SU-DHL-6 (cell line): ENCODE measurements at regions not wholly inside any gene's neighbourhood (a gene's known extent, or its start where the extent isn't known, plus 50 kb on each side); places are given as distances from the start of the nearest gene placed in this dataset.

Experiments used
- H2AFZ ChIP-seq: fragments of 200-600 bp; sonication (generic); 2 replicates; pipeline ENCODE4 v1.6.1; 2014; ENCODE audit warnings: low read depth, mild to moderate bottlenecking, moderate library complexity, mixed read lengths, antibody characterized with exemption, low read length; ENCODE audit not compliant: severe bottlenecking
- H3F3A ChIP-seq: fragments of 200-600 bp; shearing (Covaris generic); 2 replicates; pipeline ENCODE4 v1.6.0; 2016; ENCODE audit warnings: antibody characterized with exemption, mild to moderate bottlenecking; ENCODE audit not compliant: insufficient read depth
- H3K27ac ChIP-seq: fragments of 200-600 bp; sonication (generic); 2 replicates; pipeline ENCODE4 v1.5.1; 2016; ENCODE audit warnings: low read depth, mild to moderate bottlenecking, low read length, moderate library complexity, mixed read lengths
- H3K27me3 ChIP-seq: fragments of 200-600 bp; sonication (generic), shearing (Covaris generic); 2 replicates; pipeline ENCODE4 v1.6.0; 2014; ENCODE audit warnings: mild to moderate bottlenecking, low read length
- H3K36me3 ChIP-seq: fragments of 200-600 bp; sonication (generic); 2 replicates; pipeline ENCODE4 v1.6.1; 2014; ENCODE audit warnings: mild to moderate bottlenecking, low read length, mixed read lengths
- H3K4me2 ChIP-seq: fragments of 300-600, 200-600 bp; shearing (Covaris generic), sonication (generic); 2 replicates; pipeline ENCODE4 v1.6.0; 2014; ENCODE audit warnings: low read length, low read depth, mild to moderate bottlenecking; ENCODE audit not compliant: poor library complexity, severe bottlenecking
- H3K4me3 ChIP-seq: fragments of 200-600 bp; sonication (generic); 2 replicates; pipeline ENCODE4 v1.5.1; 2014; ENCODE audit warnings: antibody characterized with exemption, low read length, mild to moderate bottlenecking, mixed read lengths; ENCODE audit not compliant: insufficient read depth, poor library complexity, severe bottlenecking
- H3K79me2 ChIP-seq: fragments of 200-600 bp; sonication (generic); 2 replicates; pipeline ENCODE4 v1.6.1; 2014; ENCODE audit warnings: mild to moderate bottlenecking, low read length, moderate library complexity; ENCODE audit not compliant: insufficient read depth
- H3K9ac ChIP-seq: fragments of 200-600 bp; sonication (generic); 2 replicates; pipeline ENCODE4 v1.7.0; 2014; ENCODE audit warnings: mild to moderate bottlenecking, low read length
- H3K9me2 ChIP-seq: fragments of 200-600 bp; sonication (generic); replicated peaks from 2 replicates; pipeline ENCODE4 v1.6.1; 2014; ENCODE audit warnings: low read length; ENCODE audit not compliant: insufficient read depth
- H3K9me3 ChIP-seq: fragments of 200-600 bp; sonication (generic); 2 replicates; pipeline ENCODE4 v1.6.1; 2014; ENCODE audit warnings: low read length, mixed read lengths; ENCODE audit not compliant: insufficient read depth
- H4K20me1 ChIP-seq: fragments of 200-600 bp; sonication (generic); 2 replicates; pipeline ENCODE4 v1.6.1; 2014; ENCODE audit warnings: low read depth, mild to moderate bottlenecking, antibody characterized with exemption, low read length, moderate library complexity, mixed read lengths
- CTCF ChIP-seq: fragments of 200-600 bp; sonication (generic); IDR thresholded peaks from one replicate; pipeline ENCODE4 v1.5.1; 2017; ENCODE audit warnings: antibody characterized with exemption, mild to moderate bottlenecking, low read length, moderate library complexity; ENCODE audit not compliant: insufficient read depth, poor library complexity, severe bottlenecking
- EZH2phosphoT487 ChIP-seq: fragments of 200-600 bp; sonication (generic), shearing (Covaris generic); conservative IDR thresholded peaks from 2 replicates; pipeline ENCODE4 v1.6.1; 2018; ENCODE audit warnings: mild to moderate bottlenecking, antibody characterized with exemption, low read length, moderate library complexity, mixed read lengths

GRCh38 chr7:15752377-15752776 lies 65.9 kb upstream of the MEOX2 start:
- Histone ChIP-seq H3K9ac (no peak overlapping the region), H3F3A (no peaks in the 10 kb centered on the region), H3K9me3 (no peaks in the 10 kb centered on the region), H4K20me1 (no peaks in the 10 kb centered on the region), H3K4me3 (no peak overlapping the region), H2AFZ (no peak overlapping the region), H3K79me2 (no peaks in the 10 kb centered on the region), H3K27ac (no peak overlapping the region), H3K36me3 (no peaks in the 10 kb centered on the region), H3K9me2 (no peaks in the 10 kb centered on the region), H3K27me3 (no peaks in the 10 kb centered on the region), H3K4me2 (no peak overlapping the region)
- no peak for TF ChIP-seq CTCF
- no peak for TF ChIP-seq EZH2phosphoT487

GRCh38 chr7:15751191-15751701 lies 64.8 kb upstream of the MEOX2 start:
- H3F3A ChIP-seq, result no peaks in the 10 kb centered on the region
- no peaks in the 10 kb centered on the region for H3K27me3 ChIP-seq
- TF ChIP-seq EZH2phosphoT487 (no peak), CTCF (no peak)
- no peak overlapping the region for H3K4me2 ChIP-seq
- no peaks in the 10 kb centered on the region for H3K79me2 ChIP-seq
- H3K27ac ChIP-seq, result no peak overlapping the region
- H3K9me2 ChIP-seq, result no peaks in the 10 kb centered on the region
- H4K20me1 ChIP-seq, result no peaks in the 10 kb centered on the region
- H2AFZ ChIP-seq, result no peak overlapping the region
- no peaks in the 10 kb centered on the region for H3K36me3 ChIP-seq
- no peak overlapping the region for H3K4me3 ChIP-seq
- H3K9ac ChIP-seq, result no peak overlapping the region
- no peaks in the 10 kb centered on the region for H3K9me3 ChIP-seq

- no peaks in the 10 kb centered on the region for H3K36me3 ChIP-seq
Measured at GRCh38 chr7:15750727-15751126, 64.2 kb upstream of the MEOX2 start.

More at GRCh38 chr7:15750727-15751126, 64.2 kb upstream of the MEOX2 start:
- Histone ChIP-seq H3K27ac (no peak overlapping the region), H3K27me3 (no peaks in the 10 kb centered on the region), H3K9me2 (no peaks in the 10 kb centered on the region), H3F3A (no peaks in the 10 kb centered on the region), H3K4me2 (no peak overlapping the region), H3K4me3 (no peak overlapping the region), H3K79me2 (no peaks in the 10 kb centered on the region), H3K9me3 (no peaks in the 10 kb centered on the region), H4K20me1 (no peaks in the 10 kb centered on the region), H2AFZ (no peak overlapping the region), H3K9ac (no peak overlapping the region)
- TF ChIP-seq CTCF, result no peak
- TF ChIP-seq EZH2phosphoT487, result no peak
